ENCODE measurements at regions not wholly inside any gene's neighbourhood (a gene's known extent, or its start where the extent isn't known, plus 50 kb on each side); places are given as distances from the start of the nearest gene placed in this dataset.
A peak's percentile ranks its signal among the peaks of the same experiment; 100 is the strongest.
"Not testable (repeated sequence)": the region's sequence is repeated elsewhere in the genome, so short reads cannot be mapped to it uniquely, and the experiment has no call there.

- H3K4me3 ChIP-seq (ENCODE audit: low read length); H3K4me1 Mint-ChIP-seq; H3K9me3 ChIP-seq (ENCODE audit: control insufficient read depth, low read length); H3K4me3 Mint-ChIP-seq; H3K36me3 ChIP-seq (ENCODE audit: control insufficient read depth, insufficient read depth, low read length); H3K4me1 ChIP-seq (ENCODE audit: control insufficient read depth, insufficient read depth, low read length); H3K9ac ChIP-seq (ENCODE audit: extremely low read depth, low read length, poor library complexity, severe bottlenecking); H3K27ac Mint-ChIP-seq; H3K27me3 Mint-ChIP-seq (ENCODE audit: insufficient read depth); H3K36me3 Mint-ChIP-seq (ENCODE audit: low read depth); H3K27me3 ChIP-seq (ENCODE audit: control insufficient read depth, insufficient read depth, low read length, poor library complexity, severe bottlenecking); H3K27ac ChIP-seq (ENCODE audit: low read depth, low read length); DNase-seq; H3K9me3 Mint-ChIP-seq: not testable (repeated sequence)
- 92% methylated on average over 1 of the region's 1 CpG; no CpG with 5 or more reads in 1 of the 2 experiments for WGBS, 2 experiments (ENCODE audit: insufficient coverage in 1 of 2, insufficient read length in 1 of 2)
These were observed 162.1 kb upstream of the ZNF658 start for GRCh38 chr9:66738418-66738817.

- not testable (repeated sequence) for H3K27me3 ChIP-seq (ENCODE audit: control insufficient read depth, insufficient read depth, low read length, poor library complexity, severe bottlenecking); H3K27ac ChIP-seq (ENCODE audit: low read depth, low read length); H3K27me3 Mint-ChIP-seq (ENCODE audit: insufficient read depth); H3K4me3 ChIP-seq (ENCODE audit: low read length); DNase-seq; H3K4me3 Mint-ChIP-seq; H3K27ac Mint-ChIP-seq; H3K36me3 ChIP-seq (ENCODE audit: control insufficient read depth, insufficient read depth, low read length); H3K9me3 Mint-ChIP-seq; H3K36me3 Mint-ChIP-seq (ENCODE audit: low read depth); H3K4me1 Mint-ChIP-seq; H3K9me3 ChIP-seq (ENCODE audit: control insufficient read depth, low read length); H3K9ac ChIP-seq (ENCODE audit: extremely low read depth, low read length, poor library complexity, severe bottlenecking); H3K4me1 ChIP-seq (ENCODE audit: control insufficient read depth, insufficient read depth, low read length)
- no CpG with 5 or more reads among the region's 4 CpGs for WGBS, 2 experiments (ENCODE audit: insufficient coverage in 1 of 2, insufficient read length in 1 of 2)
These were observed 160.4 kb upstream of the ZNF658 start for GRCh38 chr9:66740136-66740535.

- not testable (repeated sequence) for H3K9me3 Mint-ChIP-seq; H3K9me3 ChIP-seq (ENCODE audit: control insufficient read depth, low read length); H3K27me3 ChIP-seq (ENCODE audit: control insufficient read depth, insufficient read depth, low read length, poor library complexity, severe bottlenecking); H3K36me3 Mint-ChIP-seq (ENCODE audit: low read depth); H3K9ac ChIP-seq (ENCODE audit: extremely low read depth, low read length, poor library complexity, severe bottlenecking); H3K4me1 ChIP-seq (ENCODE audit: control insufficient read depth, insufficient read depth, low read length); H3K27me3 Mint-ChIP-seq (ENCODE audit: insufficient read depth); H3K4me1 Mint-ChIP-seq; H3K27ac ChIP-seq (ENCODE audit: low read depth, low read length); H3K36me3 ChIP-seq (ENCODE audit: control insufficient read depth, insufficient read depth, low read length); H3K4me3 Mint-ChIP-seq; H3K4me3 ChIP-seq (ENCODE audit: low read length); DNase-seq; H3K27ac Mint-ChIP-seq
- 100% methylated on average over 9 of the region's 27 CpGs; no CpG with 5 or more reads in 1 of the 2 experiments for WGBS, 2 experiments (ENCODE audit: insufficient coverage in 1 of 2, insufficient read length in 1 of 2)
These were observed 154.7 kb upstream of the ZNF658 start for GRCh38 chr9:66745846-66746245.

GRCh38 chr9:66752324-66752923 is 148.1 kb upstream of the ZNF658 start:
- H3K27me3 Mint-ChIP-seq (ENCODE audit: insufficient read depth); H3K4me1 ChIP-seq (ENCODE audit: control insufficient read depth, insufficient read depth, low read length); H3K27ac Mint-ChIP-seq; H3K4me3 ChIP-seq (ENCODE audit: low read length); H3K4me1 Mint-ChIP-seq; H3K4me3 Mint-ChIP-seq; H3K9me3 Mint-ChIP-seq; H3K9me3 ChIP-seq (ENCODE audit: control insufficient read depth, low read length); H3K9ac ChIP-seq (ENCODE audit: extremely low read depth, low read length, poor library complexity, severe bottlenecking); H3K36me3 ChIP-seq (ENCODE audit: control insufficient read depth, insufficient read depth, low read length); H3K27ac ChIP-seq (ENCODE audit: low read depth, low read length); H3K27me3 ChIP-seq (ENCODE audit: control insufficient read depth, insufficient read depth, low read length, poor library complexity, severe bottlenecking); H3K36me3 Mint-ChIP-seq (ENCODE audit: low read depth): not testable (repeated sequence)
- peak; percentile 27 for DNase-seq
- 100% methylated on average over 5 of the region's 15 CpGs; no CpG with 5 or more reads in 1 of the 2 experiments for WGBS, 2 experiments (ENCODE audit: insufficient coverage in 1 of 2, insufficient read length in 1 of 2)

- not testable (repeated sequence) for H3K4me3 Mint-ChIP-seq; H3K9me3 Mint-ChIP-seq; DNase-seq; H3K27me3 ChIP-seq (ENCODE audit: control insufficient read depth, insufficient read depth, low read length, poor library complexity, severe bottlenecking); H3K9ac ChIP-seq (ENCODE audit: extremely low read depth, low read length, poor library complexity, severe bottlenecking); H3K27ac Mint-ChIP-seq; H3K4me1 Mint-ChIP-seq; H3K4me1 ChIP-seq (ENCODE audit: control insufficient read depth, insufficient read depth, low read length); H3K36me3 Mint-ChIP-seq (ENCODE audit: low read depth); H3K27ac ChIP-seq (ENCODE audit: low read depth, low read length); H3K4me3 ChIP-seq (ENCODE audit: low read length); H3K27me3 Mint-ChIP-seq (ENCODE audit: insufficient read depth); H3K9me3 ChIP-seq (ENCODE audit: control insufficient read depth, low read length); H3K36me3 ChIP-seq (ENCODE audit: control insufficient read depth, insufficient read depth, low read length)
- no CpG with 5 or more reads among the region's 7 CpGs for WGBS, 2 experiments (ENCODE audit: insufficient coverage in 1 of 2, insufficient read length in 1 of 2)
These were observed 140.6 kb upstream of the ZNF658 start for GRCh38 chr9:66759825-66760492.

GRCh38 chr9:66764799-66765493 is 135.6 kb upstream of the ZNF658 start:
- H3K36me3 Mint-ChIP-seq (ENCODE audit: low read depth); H3K4me3 ChIP-seq (ENCODE audit: low read length); H3K27me3 Mint-ChIP-seq (ENCODE audit: insufficient read depth); H3K27ac Mint-ChIP-seq; H3K4me3 Mint-ChIP-seq; H3K27me3 ChIP-seq (ENCODE audit: control insufficient read depth, insufficient read depth, low read length, poor library complexity, severe bottlenecking); H3K9me3 ChIP-seq (ENCODE audit: control insufficient read depth, low read length); H3K27ac ChIP-seq (ENCODE audit: low read depth, low read length); H3K36me3 ChIP-seq (ENCODE audit: control insufficient read depth, insufficient read depth, low read length); H3K4me1 Mint-ChIP-seq; H3K9ac ChIP-seq (ENCODE audit: extremely low read depth, low read length, poor library complexity, severe bottlenecking); DNase-seq; H3K4me1 ChIP-seq (ENCODE audit: control insufficient read depth, insufficient read depth, low read length); H3K9me3 Mint-ChIP-seq: not testable (repeated sequence)
- no CpG with 5 or more reads among the region's 3 CpGs for WGBS, 2 experiments (ENCODE audit: insufficient coverage in 1 of 2, insufficient read length in 1 of 2)

GRCh38 chr9:66765531-66765930 is 135.0 kb upstream of the ZNF658 start:
- H3K9ac ChIP-seq (ENCODE audit: extremely low read depth, low read length, poor library complexity, severe bottlenecking); H3K36me3 ChIP-seq (ENCODE audit: control insufficient read depth, insufficient read depth, low read length); H3K4me3 Mint-ChIP-seq; H3K27ac Mint-ChIP-seq; H3K4me1 ChIP-seq (ENCODE audit: control insufficient read depth, insufficient read depth, low read length); H3K9me3 Mint-ChIP-seq; H3K27ac ChIP-seq (ENCODE audit: low read depth, low read length); H3K4me3 ChIP-seq (ENCODE audit: low read length); DNase-seq; H3K36me3 Mint-ChIP-seq (ENCODE audit: low read depth); H3K27me3 ChIP-seq (ENCODE audit: control insufficient read depth, insufficient read depth, low read length, poor library complexity, severe bottlenecking); H3K27me3 Mint-ChIP-seq (ENCODE audit: insufficient read depth); H3K4me1 Mint-ChIP-seq; H3K9me3 ChIP-seq (ENCODE audit: control insufficient read depth, low read length): not testable (repeated sequence)
- WGBS, 2 experiments (ENCODE audit: insufficient coverage in 1 of 2, insufficient read length in 1 of 2) = no CpG with 5 or more reads among the region's 2 CpGs
